Gastrocnemius medialis (tissue), 4 donors: ENCODE measurements at regions not wholly inside any gene's neighbourhood (a gene's known extent, or its start where the extent isn't known, plus 50 kb on each side); places are given as distances from the start of the nearest gene placed in this dataset.

Experiments used
- ATAC-seq, 2 donors: fragments of 150-250 bp; one replicate each; pipeline ENCODE4 v1.9.1; 2016
- DNase-seq, 2 donors: peaks; one replicate each; pipeline ENCODE4 v3.0.0-alpha.2; 2019
- H3K27ac ChIP-seq, 4 donors: fragments of 200-600 bp; sonication (generic); 1 replicate in 1 of 4; 2 replicates in 3 of 4; pipeline ENCODE4 v1.5.1; 2016 to 2018; ENCODE audit warnings: mild to moderate bottlenecking in 2 of 4, moderate library complexity in 1 of 4
- H3K27me3 ChIP-seq, 3 donors: fragments of 200-600 bp; sonication (generic) in 2 of 3; 1 replicate in 1 of 3; 2 replicates in 2 of 3; pipeline versions ENCODE4 v1.5.1 to v1.6.0; 2016 to 2019; ENCODE audit warnings: mild to moderate bottlenecking in 1 of 3, moderate library complexity in 1 of 3
- H3K36me3 ChIP-seq, 2 donors: fragments of 200-600 bp; sonication (generic) in 1 of 2; one replicate each; pipeline ENCODE4 v1.5.1; 2017 to 2018
- H3K4me1 ChIP-seq, 2 donors: fragments of 200-600 bp; sonication (generic) in 1 of 2; one replicate each; pipeline ENCODE4 v1.5.1; 2016 to 2017; ENCODE audit warnings: mild to moderate bottlenecking in 2 of 2
- H3K4me3 ChIP-seq, 4 donors: fragments of 200-600 bp; sonication (generic) in 3 of 4; 1 replicate in 1 of 4; 2 replicates in 3 of 4; pipeline ENCODE4 v1.5.1; 2016 to 2019; ENCODE audit warnings: mild to moderate bottlenecking in 2 of 4
- H3K9me3 ChIP-seq, 3 donors: fragments of 200-600 bp; sonication (generic) in 2 of 3; 1 replicate in 1 of 3; 2 replicates in 2 of 3; pipeline ENCODE4 v1.5.1; 2016 to 2019
- POLR2A ChIP-seq, 2 donors: fragments of 450-650 bp; IDR thresholded peaks; one replicate each; pipeline ENCODE4 v1.6.1; 2017; ENCODE audit warnings: antibody characterized with exemption in 2 of 2, mild to moderate bottlenecking in 2 of 2, moderate library complexity in 2 of 2
- in situ Hi-C, 4 donors: fragments of 200-750 bp; cut with MboI; loops; one replicate each; pipeline versions ENCODE4 v1.15.0 to v1.8.0; 2017; ENCODE audit warnings: low sequenced_read_pairs in 4 of 4
- intact Hi-C: fragments of 100-400 bp; cut with DNase I; formaldehyde crosslinking; loops from one replicate; pipeline ENCODE4 v1.15.1; 2023; ENCODE audit warnings: low total_unique reads
- TF ChIP-seq, protein P1 (sequence below), 5 experiments: fragments of 450-650 bp in 3 of 5; fragments of 200-600 bp in 2 of 5; sonication (generic) in 2 of 5; IDR thresholded peaks in 4 of 5; conservative IDR thresholded peaks in 1 of 5; 1 replicate in 4 of 5; 2 replicates in 1 of 5; pipeline ENCODE4 v1.5.1; 2016 to 2019; ENCODE audit warnings: antibody characterized with exemption in 5 of 5, mild to moderate bottlenecking in 3 of 5, moderate library complexity in 3 of 5

DNA sequence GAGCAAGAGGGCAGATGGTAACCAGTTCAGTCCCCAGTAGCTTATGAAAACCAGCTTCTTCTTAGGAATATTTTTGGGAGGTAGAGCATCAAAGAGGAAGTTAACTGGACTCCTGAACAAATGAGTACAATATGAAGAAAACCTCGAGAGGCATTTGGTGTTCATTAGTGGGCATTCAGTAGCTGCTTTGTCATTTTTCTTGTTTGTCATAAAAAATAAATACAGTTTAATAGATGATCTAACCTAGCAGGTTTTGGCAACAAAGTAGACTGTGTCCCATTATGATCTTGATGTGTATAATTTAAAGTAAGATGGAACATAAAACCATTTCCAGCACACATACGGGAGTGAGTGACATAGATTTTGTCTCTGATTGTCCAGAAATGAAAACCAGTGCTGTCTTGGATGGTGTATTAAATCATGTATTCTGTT is 173.1 kb downstream of the HS3ST3A1 start:
- no peak for ATAC-seq

DNA sequence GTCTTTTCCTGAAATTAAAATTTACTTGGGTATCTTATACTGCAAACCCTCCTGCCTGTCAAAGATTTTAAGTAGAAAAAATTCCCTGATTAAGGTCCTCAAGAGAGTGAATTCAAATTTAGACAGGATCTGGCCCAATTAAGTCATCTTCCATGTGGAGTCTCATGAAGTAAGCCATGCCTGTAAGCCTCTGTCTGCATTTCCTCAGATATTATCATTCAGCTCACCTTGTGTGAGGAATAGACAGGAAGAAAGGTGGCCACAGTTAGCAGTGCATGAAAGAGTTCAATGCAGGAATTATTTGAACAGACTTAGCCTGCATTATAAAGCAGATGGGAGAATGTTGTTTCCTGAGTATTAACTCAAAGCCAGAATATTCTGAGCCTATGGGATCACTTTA is 174.7 kb downstream of the HS3ST3A1 start:
- Histone ChIP-seq H3K4me3 (no peak overlapping the region), H3K9me3 (no peaks in the 10 kb centered on the region), H3K36me3 (no peaks in the 10 kb centered on the region), H3K27me3 (no peaks in the 10 kb centered on the region), H3K4me1 (no peaks in the 10 kb centered on the region), H3K27ac (no peak overlapping the region)
- intact Hi-C loops (no loop called here), in situ Hi-C loops (no loop called here)
- ATAC-seq, result no peak
- TF ChIP-seq, protein P1, sequence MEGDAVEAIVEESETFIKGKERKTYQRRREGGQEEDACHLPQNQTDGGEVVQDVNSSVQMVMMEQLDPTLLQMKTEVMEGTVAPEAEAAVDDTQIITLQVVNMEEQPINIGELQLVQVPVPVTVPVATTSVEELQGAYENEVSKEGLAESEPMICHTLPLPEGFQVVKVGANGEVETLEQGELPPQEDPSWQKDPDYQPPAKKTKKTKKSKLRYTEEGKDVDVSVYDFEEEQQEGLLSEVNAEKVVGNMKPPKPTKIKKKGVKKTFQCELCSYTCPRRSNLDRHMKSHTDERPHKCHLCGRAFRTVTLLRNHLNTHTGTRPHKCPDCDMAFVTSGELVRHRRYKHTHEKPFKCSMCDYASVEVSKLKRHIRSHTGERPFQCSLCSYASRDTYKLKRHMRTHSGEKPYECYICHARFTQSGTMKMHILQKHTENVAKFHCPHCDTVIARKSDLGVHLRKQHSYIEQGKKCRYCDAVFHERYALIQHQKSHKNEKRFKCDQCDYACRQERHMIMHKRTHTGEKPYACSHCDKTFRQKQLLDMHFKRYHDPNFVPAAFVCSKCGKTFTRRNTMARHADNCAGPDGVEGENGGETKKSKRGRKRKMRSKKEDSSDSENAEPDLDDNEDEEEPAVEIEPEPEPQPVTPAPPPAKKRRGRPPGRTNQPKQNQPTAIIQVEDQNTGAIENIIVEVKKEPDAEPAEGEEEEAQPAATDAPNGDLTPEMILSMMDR (IDR thresholded peaks at IDR 0.05 in 4 of 5, conservative IDR thresholded peaks at IDR 0.05 in 1 of 5), result no peak
- no peak for TF ChIP-seq POLR2A (IDR thresholded peaks at IDR 0.05)
- DNase-seq, result no peak

More for the DNA sequence above, 173.1 kb downstream of the HS3ST3A1 start:
- Histone ChIP-seq H3K4me3 (no peak overlapping the region), H3K4me1 (no peaks in the 10 kb centered on the region), H3K27ac (no peak overlapping the region), H3K27me3 (no peaks in the 10 kb centered on the region), H3K9me3 (no peaks in the 10 kb centered on the region), H3K36me3 (no peaks in the 10 kb centered on the region)
- DNase-seq, result no peak
- in situ Hi-C loops, result no loop called here
- TF ChIP-seq, protein P1 (IDR thresholded peaks at IDR 0.05 in 4 of 5, conservative IDR thresholded peaks at IDR 0.05 in 1 of 5), result no peak
- TF ChIP-seq POLR2A (IDR thresholded peaks at IDR 0.05), result no peak
- intact Hi-C loops, result no loop called here

DNA sequence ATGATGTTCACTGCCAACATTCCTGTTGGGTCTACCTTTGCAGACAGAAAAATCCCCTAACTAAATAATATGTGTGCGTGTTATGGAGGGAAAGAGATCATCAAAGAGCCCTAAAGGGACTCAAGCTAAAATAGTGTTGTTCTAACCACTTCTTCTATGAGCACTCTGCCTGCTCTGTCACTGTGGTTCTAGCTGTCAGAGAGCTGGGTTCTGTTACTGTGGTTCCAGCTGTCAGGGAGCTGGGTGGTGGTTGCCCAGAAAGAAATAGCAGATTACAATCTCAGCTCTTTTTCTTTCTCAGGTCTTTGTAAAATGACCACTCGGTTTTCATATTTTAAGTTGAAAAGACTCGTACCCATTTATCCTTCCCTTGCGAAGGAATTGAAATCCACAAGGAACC is 176.3 kb downstream of the HS3ST3A1 start:
- DNase-seq (no peak), ATAC-seq (no peak)
- in situ Hi-C loops (no loop called here), intact Hi-C loops (no loop called here)
- no peak overlapping the region for H3K4me3 ChIP-seq
- no peaks in the 10 kb centered on the region for H3K9me3 ChIP-seq
- H3K36me3 ChIP-seq, result no peaks in the 10 kb centered on the region
- no peaks in the 10 kb centered on the region for H3K4me1 ChIP-seq
- no peak overlapping the region for H3K27ac ChIP-seq
- TF ChIP-seq POLR2A (IDR thresholded peaks at IDR 0.05), result no peak
- TF ChIP-seq, protein P1 (IDR thresholded peaks at IDR 0.05 in 4 of 5, conservative IDR thresholded peaks at IDR 0.05 in 1 of 5), result no peak
- no peaks in the 10 kb centered on the region for H3K27me3 ChIP-seq

DNA sequence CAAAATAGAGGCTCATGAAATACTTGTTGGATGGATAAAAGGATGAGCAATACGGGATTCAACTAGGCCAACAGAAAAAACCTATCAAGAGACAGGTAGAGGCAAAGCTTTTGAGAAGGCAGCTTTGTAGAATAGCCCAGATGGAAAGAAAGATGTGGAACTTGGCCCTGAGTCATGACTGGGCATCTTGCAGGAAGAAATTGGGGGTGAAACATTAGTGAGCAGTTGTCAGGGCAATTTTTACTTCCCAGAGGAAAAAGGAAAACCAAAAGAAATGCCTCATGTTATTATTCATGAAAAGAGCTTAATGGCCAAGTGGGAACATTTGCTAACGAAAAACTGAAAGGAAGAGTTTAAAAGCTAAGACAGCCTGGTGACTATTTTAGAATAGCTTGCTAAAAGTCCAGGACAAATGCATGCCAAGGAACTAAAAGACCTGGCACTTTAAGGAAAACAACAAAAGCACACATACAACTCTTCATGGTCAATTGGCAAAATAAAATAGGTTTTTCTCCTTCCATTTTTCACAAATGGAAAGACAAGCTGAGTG is 180.1 kb downstream of the HS3ST3A1 start:
- H3K27me3 ChIP-seq, result no peaks in the 10 kb centered on the region
- DNase-seq, result no peak
- no peak overlapping the region for H3K4me3 ChIP-seq
- no peaks in the 10 kb centered on the region for H3K9me3 ChIP-seq
- ATAC-seq, result no peak
- TF ChIP-seq POLR2A (IDR thresholded peaks at IDR 0.05), result no peak
- TF ChIP-seq, protein P1 (IDR thresholded peaks at IDR 0.05 in 4 of 5, conservative IDR thresholded peaks at IDR 0.05 in 1 of 5), result no peak
- no peaks in the 10 kb centered on the region for H3K4me1 ChIP-seq
- no peaks in the 10 kb centered on the region for H3K36me3 ChIP-seq
- no peak overlapping the region for H3K27ac ChIP-seq
- intact Hi-C loops, result no loop called here
- in situ Hi-C loops, result loop anchor here in 1 of 4 donors (25.0 kb wide), 1 partner anchor 109 kb away; no protein-coding TSS in a partner anchor

DNA sequence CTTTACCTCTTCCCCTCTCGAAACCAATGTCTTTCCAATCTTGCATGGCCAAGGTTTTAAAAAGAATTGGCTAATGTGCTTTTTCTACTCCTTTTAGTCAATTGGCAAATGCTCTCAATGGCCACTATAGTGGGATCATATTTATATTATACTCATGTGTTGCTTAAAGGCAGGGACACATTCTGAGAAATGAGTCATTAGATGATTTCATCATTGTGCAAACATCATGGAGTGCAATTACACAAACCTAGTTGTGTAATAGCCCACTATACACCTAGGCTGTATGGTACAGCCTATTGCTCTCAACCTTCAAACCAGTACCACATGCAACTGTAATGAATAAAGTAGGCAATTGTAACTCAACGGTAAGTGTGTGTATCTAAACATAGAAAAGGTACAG is 180.9 kb downstream of the HS3ST3A1 start:
- Histone ChIP-seq H3K9me3 (no peaks in the 10 kb centered on the region), H3K27ac (no peak overlapping the region), H3K36me3 (no peaks in the 10 kb centered on the region), H3K4me3 (no peak overlapping the region), H3K27me3 (no peaks in the 10 kb centered on the region), H3K4me1 (no peaks in the 10 kb centered on the region)
- TF ChIP-seq, protein P1 (IDR thresholded peaks at IDR 0.05 in 4 of 5, conservative IDR thresholded peaks at IDR 0.05 in 1 of 5), result no peak
- no peak for TF ChIP-seq POLR2A (IDR thresholded peaks at IDR 0.05)
- no peak for ATAC-seq
- intact Hi-C loops, result no loop called here
- no peak for DNase-seq
- in situ Hi-C loops, result loop anchor here in 1 of 4 donors (25.0 kb wide), 1 partner anchor 109 kb away; no protein-coding TSS in a partner anchor
